ENCODE measurements at regions not wholly inside any gene's neighbourhood (a gene's known extent, or its start where the extent isn't known, plus 50 kb on each side); places are given as distances from the start of the nearest gene placed in this dataset.

DNA sequence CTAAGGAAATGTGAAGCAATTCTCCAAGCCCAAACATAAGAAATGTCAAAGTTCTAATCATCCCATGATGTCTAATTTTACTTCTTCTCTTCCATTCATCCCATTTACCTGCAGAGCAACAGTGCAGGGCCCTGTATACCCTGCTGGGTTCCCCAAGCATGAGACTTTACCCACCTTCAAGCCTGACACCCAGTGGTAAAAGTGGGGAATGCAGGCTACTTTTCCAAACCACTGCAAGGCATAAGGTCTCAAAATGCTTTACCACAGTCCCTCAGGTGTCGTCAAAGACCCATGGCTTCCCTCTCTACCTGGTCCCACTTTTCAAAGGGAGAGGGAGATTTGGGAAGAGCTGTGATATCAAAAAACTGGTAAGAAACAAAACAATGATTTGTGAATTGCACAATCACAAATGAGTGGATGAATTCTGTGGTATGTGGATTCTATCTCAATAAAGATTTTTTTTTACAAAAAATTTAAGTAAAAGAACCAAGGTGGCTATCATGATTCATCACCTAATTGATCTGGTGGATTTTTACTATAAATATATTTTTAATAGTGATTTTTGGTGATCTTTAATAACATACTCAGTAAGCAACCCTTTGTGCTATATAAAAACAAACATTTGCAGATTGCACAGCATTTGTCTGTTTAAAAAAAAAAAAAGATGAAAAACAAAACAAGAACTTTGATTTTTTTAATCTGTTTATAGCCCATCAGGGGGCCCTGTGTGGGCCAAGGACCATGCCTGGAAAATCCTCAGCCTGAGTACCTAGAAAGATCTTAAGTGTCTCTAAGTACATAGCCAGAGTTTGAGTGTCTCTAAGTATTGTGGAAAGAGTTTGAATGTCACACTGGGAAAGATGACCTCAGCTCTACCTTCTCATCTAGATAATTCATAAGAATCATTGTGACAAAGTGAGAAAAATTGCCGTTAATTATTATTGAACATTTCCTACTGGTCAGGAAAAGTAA is 73.1 kb upstream of the GJB5 start:
- TF ChIP-seq CTCF (IDR thresholded peaks at IDR 0.05), result peak; percentile 46
- no peaks in the 10 kb centered on the region for H3K79me2 ChIP-seq
- H3K27ac ChIP-seq, result no peak overlapping the region
- no peak overlapping the region for H3K4me2 ChIP-seq (ENCODE audit: low read length)
- H3K4me1 ChIP-seq, result no peaks in the 10 kb centered on the region
- no peaks in the 10 kb centered on the region for H3K36me3 ChIP-seq (ENCODE audit: control insufficient read depth, insufficient read depth, low read length)
- no peak overlapping the region for H3K4me3 ChIP-seq (ENCODE audit: low read depth, low read length)
- no peak overlapping the region for H3K9ac ChIP-seq
- no peaks in the 10 kb centered on the region for H3K9me3 ChIP-seq (ENCODE audit: control insufficient read depth, low read length)
- no peaks in the 10 kb centered on the region for H3K27me3 ChIP-seq (ENCODE audit: control insufficient read depth, insufficient read depth, low read length)
- H2AFZ ChIP-seq, result no peak overlapping the region

DNA sequence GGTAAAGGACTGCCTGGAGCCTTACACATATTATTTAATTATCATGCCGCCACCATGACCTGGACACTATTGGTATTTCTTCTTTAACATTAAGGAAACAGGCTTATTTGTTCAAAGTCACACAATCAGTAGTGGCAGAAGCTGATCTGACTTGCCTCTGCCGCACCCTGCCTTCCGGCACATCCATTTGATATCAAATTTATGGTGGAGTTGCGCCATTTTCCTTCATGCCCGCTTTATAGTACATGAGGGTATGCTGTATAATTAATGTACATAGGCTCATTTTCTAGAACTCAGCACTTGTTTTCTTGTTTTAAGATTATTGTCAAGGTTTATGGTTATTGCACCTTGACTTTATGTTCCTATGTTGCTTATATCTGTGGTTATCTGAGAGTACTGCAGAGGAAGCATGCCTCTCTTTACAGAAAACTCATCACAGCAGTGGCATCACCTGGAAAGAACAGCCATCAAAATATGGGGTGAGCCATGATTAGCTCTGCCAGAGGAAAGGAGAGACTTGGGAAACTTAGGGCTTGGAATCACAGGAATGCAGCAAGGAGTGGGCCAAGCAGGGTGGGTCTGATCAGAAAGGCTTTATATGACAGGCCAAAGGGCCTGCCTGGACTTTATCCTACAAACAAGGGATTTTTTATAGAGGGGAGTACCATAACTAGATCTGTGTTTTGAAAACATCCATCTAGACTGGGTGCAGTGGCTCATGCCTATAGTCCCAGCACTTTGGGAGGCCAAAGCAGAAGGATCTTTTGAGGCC is 72.2 kb upstream of the GJB5 start:
- no peaks in the 10 kb centered on the region for H3K79me2 ChIP-seq
- H3K9ac ChIP-seq, result no peak overlapping the region
- no peak overlapping the region for H3K4me2 ChIP-seq (ENCODE audit: low read length)
- H3K27me3 ChIP-seq (ENCODE audit: control insufficient read depth, insufficient read depth, low read length), result no peaks in the 10 kb centered on the region
- no peak overlapping the region for H3K27ac ChIP-seq
- no peaks in the 10 kb centered on the region for H3K4me1 ChIP-seq
- TF ChIP-seq CTCF (IDR thresholded peaks at IDR 0.05), result no peak
- H3K36me3 ChIP-seq (ENCODE audit: control insufficient read depth, insufficient read depth, low read length), result no peaks in the 10 kb centered on the region
- no peak overlapping the region for H3K4me3 ChIP-seq (ENCODE audit: low read depth, low read length)
- no peak overlapping the region for H2AFZ ChIP-seq
- no peaks in the 10 kb centered on the region for H3K9me3 ChIP-seq (ENCODE audit: control insufficient read depth, low read length)

DNA sequence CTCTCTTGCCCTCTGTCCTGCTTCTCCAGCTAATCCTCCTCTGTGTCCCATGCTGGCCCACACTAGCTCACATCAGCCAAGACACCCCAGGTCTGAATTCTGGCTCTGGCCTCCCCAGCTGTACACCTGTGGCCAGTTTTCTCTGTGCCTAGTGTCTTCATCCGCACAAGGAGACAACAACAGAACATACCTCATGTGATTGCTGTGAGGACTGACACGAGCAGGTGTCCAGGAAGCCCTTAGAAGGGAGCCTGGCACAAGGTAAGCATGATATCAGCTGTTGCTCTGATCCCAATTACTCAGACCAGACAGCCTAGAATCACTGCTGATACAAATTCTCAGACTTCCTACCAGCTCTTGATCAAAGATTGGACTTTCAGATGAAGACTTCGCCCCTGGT is 71.2 kb upstream of the GJB5 start:
- no peak overlapping the region for H3K4me3 ChIP-seq (ENCODE audit: low read depth, low read length)
- H3K27ac ChIP-seq, result no peak overlapping the region
- no peaks in the 10 kb centered on the region for H3K9me3 ChIP-seq (ENCODE audit: control insufficient read depth, low read length)
- H3K4me2 ChIP-seq (ENCODE audit: low read length), result no peak overlapping the region
- no peak overlapping the region for H2AFZ ChIP-seq
- no peaks in the 10 kb centered on the region for H3K27me3 ChIP-seq (ENCODE audit: control insufficient read depth, insufficient read depth, low read length)
- no peaks in the 10 kb centered on the region for H3K4me1 ChIP-seq
- TF ChIP-seq CTCF (IDR thresholded peaks at IDR 0.05), result no peak
- no peaks in the 10 kb centered on the region for H3K36me3 ChIP-seq (ENCODE audit: control insufficient read depth, insufficient read depth, low read length)
- no peaks in the 10 kb centered on the region for H3K79me2 ChIP-seq
- H3K9ac ChIP-seq, result no peak overlapping the region

DNA sequence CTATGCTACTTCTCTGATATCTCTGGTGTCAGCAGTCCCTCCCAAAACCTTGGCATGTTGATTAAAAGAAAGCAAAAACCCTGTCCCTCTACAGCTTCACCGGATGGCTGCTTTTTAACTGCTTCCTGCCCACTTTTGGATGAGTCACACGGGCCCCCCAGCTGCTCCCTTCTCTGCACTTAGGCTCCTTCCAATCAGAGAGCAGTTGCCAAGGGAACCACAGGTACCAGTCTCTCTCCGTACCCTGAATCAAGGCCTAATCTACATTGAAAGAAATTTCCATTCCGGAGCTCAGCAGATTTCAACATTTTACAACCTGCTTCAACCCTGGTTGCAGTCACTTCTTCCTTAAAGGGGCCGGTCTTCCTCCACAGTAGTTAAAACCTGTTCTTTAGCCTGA is 70.6 kb upstream of the GJB5 start:
- H3K9me3 ChIP-seq (ENCODE audit: control insufficient read depth, low read length), result no peaks in the 10 kb centered on the region
- H3K27ac ChIP-seq, result no peak overlapping the region
- H3K9ac ChIP-seq, result no peak overlapping the region
- no peak overlapping the region for H3K4me2 ChIP-seq (ENCODE audit: low read length)
- H3K79me2 ChIP-seq, result no peaks in the 10 kb centered on the region
- TF ChIP-seq CTCF (IDR thresholded peaks at IDR 0.05), result no peak
- H3K4me1 ChIP-seq, result no peaks in the 10 kb centered on the region
- no peak overlapping the region for H3K4me3 ChIP-seq (ENCODE audit: low read depth, low read length)
- H3K36me3 ChIP-seq (ENCODE audit: control insufficient read depth, insufficient read depth, low read length), result no peaks in the 10 kb centered on the region
- H3K27me3 ChIP-seq (ENCODE audit: control insufficient read depth, insufficient read depth, low read length), result no peaks in the 10 kb centered on the region
- no peak overlapping the region for H2AFZ ChIP-seq

All from parathyroid adenoma (tissue), 2 donors.